PC-3 (cell line): ENCODE measurements at regions not wholly inside any gene's neighbourhood (a gene's known extent, or its start where the extent isn't known, plus 50 kb on each side); places are given as distances from the start of the nearest gene placed in this dataset.

Experiments
- ATAC-seq: fragments of 200-7000 bp; cut with Tn5 transposase; 2 replicates; pipeline ENCODE4 v1.9.1; 2020; ENCODE audit warnings: mild to moderate bottlenecking, moderate library complexity
- BruUV-seq: library from RNA; stranded (reverse); fragments of 400-500 nt; replicated peaks from 2 replicates; lab custom pipeline; 2021; lab: Mats Ljungman, UMichigan
- CTCF ChIA-PET: fragments of 300-600 bp; sonication (Branson Sonifier 250); formaldehyde crosslinking; loops from one replicate; lab custom pipeline; 2022; ENCODE audit warnings: antibody characterized with exemption; lab: Charles Lee
- POLR2A ChIA-PET: fragments of 300-600 bp; sonication (Branson Sonifier 250); formaldehyde crosslinking; loops from one replicate; lab custom pipeline; 2022; ENCODE audit warnings: antibody characterized with exemption; ENCODE audit not compliant: unreplicated experiment; lab: Charles Lee
- DNase-seq: peaks from one replicate; pipeline ENCODE4 v3.0.0-alpha.2; 2015
- H2AFZ ChIP-seq: fragments of 300-600 bp; sonication (generic); 2 replicates; pipeline ENCODE4 v1.6.0; 2016; ENCODE audit warnings: antibody characterized with exemption, low read length
- H3F3A ChIP-seq: fragments of 300-600 bp; sonication (generic); one replicate; pipeline ENCODE4 v1.6.0; 2017; ENCODE audit warnings: antibody characterized with exemption, low read length, control low read depth, mild to moderate bottlenecking; ENCODE audit not compliant: unreplicated experiment
- H3K27ac ChIP-seq: fragments of 300-600 bp; sonication (generic); 2 replicates; pipeline ENCODE4 v1.5.1; 2016; ENCODE audit warnings: mild to moderate bottlenecking, low read length
- H3K27me3 ChIP-seq: fragments of 300-600 bp; sonication (generic); 2 replicates; pipeline ENCODE4 v1.6.1; 2016; ENCODE audit warnings: low read length, mixed read lengths
- H3K36me3 ChIP-seq: fragments of 300-600 bp; sonication (generic); 2 replicates; pipeline ENCODE4 v1.6.1; 2016; ENCODE audit warnings: low read depth, mixed run types, low read length, mixed read lengths
- H3K4me1 ChIP-seq: fragments of 300-600 bp; sonication (generic); 2 replicates; pipeline ENCODE4 v1.5.1; 2016; ENCODE audit warnings: low read length; ENCODE audit not compliant: insufficient read depth
- H3K4me2 ChIP-seq: fragments of 300-600 bp; sonication (generic); 2 replicates; pipeline ENCODE4 v1.6.0; 2016; ENCODE audit warnings: low read length
- H3K4me3 ChIP-seq: fragments of 300-600 bp; sonication (generic); 2 replicates; pipeline ENCODE4 v1.5.1; 2016; ENCODE audit warnings: mild to moderate bottlenecking, low read length, mixed read lengths
- H3K79me2 ChIP-seq: fragments of 300-600 bp; sonication (generic); 2 replicates; pipeline ENCODE4 v1.6.1; 2017; ENCODE audit warnings: low read length, mixed read lengths
- H3K9ac ChIP-seq: fragments of 300-600 bp; sonication (generic); 2 replicates; pipeline ENCODE4 v1.6.0; 2016; ENCODE audit warnings: mild to moderate bottlenecking, low read length
- H3K9me2 ChIP-seq: fragments of 300-600 bp; sonication (generic); replicated peaks from 2 replicates; pipeline ENCODE4 v1.6.1; 2016; ENCODE audit warnings: mixed run types, low read length, mixed read lengths
- H3K9me3 ChIP-seq: fragments of 300-600 bp; sonication (generic); 2 replicates; pipeline ENCODE4 v1.6.1; 2016; ENCODE audit warnings: low read length, mixed read lengths
- H4K20me1 ChIP-seq: fragments of 300-600 bp; sonication (generic); 2 replicates; pipeline ENCODE4 v1.6.1; 2016; ENCODE audit warnings: low read length, mixed read lengths
- EZH2 ChIP-seq: fragments of 300-600 bp; sonication (generic); IDR thresholded peaks from one replicate; pipeline ENCODE4 v1.6.1; 2017; ENCODE audit warnings: antibody characterized with exemption, mild to moderate bottlenecking, low read length; ENCODE audit not compliant: unreplicated experiment
- EZH2phosphoT487 ChIP-seq: fragments of 300-600 bp; sonication (generic); IDR thresholded peaks from 2 replicates; pipeline ENCODE4 v1.6.1; 2018; ENCODE audit warnings: mild to moderate bottlenecking, antibody characterized with exemption, low read length, borderline replicate concordance
- intact Hi-C: fragments of 100-400 bp; cut with micrococcal nuclease; formaldehyde crosslinking; loops from 2 replicates; pipeline ENCODE4 v1.9.0; 2023
- TF ChIP-seq, protein P1 (sequence below): fragments of 300-600 bp; sonication (generic); conservative IDR thresholded peaks from 2 replicates; pipeline ENCODE4 v1.5.1; 2017; ENCODE audit warnings: antibody characterized with exemption, low read depth, mild to moderate bottlenecking, low read length

DNA sequence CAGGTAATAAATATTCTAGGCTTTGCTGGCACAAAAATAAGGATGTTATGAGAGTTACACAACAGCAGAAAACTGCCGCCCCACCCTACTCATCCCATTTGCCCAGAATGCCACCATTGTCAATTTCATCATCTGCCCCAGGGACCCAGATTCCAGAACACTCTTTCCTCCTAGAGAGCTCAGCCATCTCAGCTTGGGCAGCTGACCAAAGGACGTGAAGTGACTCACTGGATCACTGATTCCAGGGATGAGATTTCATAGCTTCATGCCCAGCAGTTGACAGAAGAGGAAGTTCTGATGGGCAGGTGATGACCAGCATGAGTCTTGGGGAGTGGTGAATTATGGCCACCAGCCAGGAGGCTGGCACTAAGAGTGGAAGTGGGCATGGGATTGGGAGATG is 450.3 kb downstream of the RMST start:
- H3K9me3 ChIP-seq, result no peaks in the 10 kb centered on the region
- no peaks in the 10 kb centered on the region for H3K79me2 ChIP-seq
- no peaks in the 10 kb centered on the region for H3K9me2 ChIP-seq
- BruUV-seq, result no TSS peak
- H3K4me2 ChIP-seq, result no peak overlapping the region
- H4K20me1 ChIP-seq, result no peaks in the 10 kb centered on the region
- POLR2A ChIA-PET, result no interaction called here
- H3K36me3 ChIP-seq, result no peaks in the 10 kb centered on the region
- H3K27ac ChIP-seq, result no peak overlapping the region
- no peaks in the 10 kb centered on the region for H3K27me3 ChIP-seq
- CTCF ChIA-PET, result no interaction called here
- intact Hi-C loops, result no loop called here
- H3F3A ChIP-seq, result no peaks in the 10 kb centered on the region
- no peaks in the 10 kb centered on the region for H3K4me1 ChIP-seq
- no peak for ATAC-seq
- DNase-seq, result peak; percentile 1
- H3K4me3 ChIP-seq, result no peak overlapping the region
- no peak for TF ChIP-seq EZH2
- TF ChIP-seq EZH2phosphoT487, result no peak
- TF ChIP-seq, protein P1, sequence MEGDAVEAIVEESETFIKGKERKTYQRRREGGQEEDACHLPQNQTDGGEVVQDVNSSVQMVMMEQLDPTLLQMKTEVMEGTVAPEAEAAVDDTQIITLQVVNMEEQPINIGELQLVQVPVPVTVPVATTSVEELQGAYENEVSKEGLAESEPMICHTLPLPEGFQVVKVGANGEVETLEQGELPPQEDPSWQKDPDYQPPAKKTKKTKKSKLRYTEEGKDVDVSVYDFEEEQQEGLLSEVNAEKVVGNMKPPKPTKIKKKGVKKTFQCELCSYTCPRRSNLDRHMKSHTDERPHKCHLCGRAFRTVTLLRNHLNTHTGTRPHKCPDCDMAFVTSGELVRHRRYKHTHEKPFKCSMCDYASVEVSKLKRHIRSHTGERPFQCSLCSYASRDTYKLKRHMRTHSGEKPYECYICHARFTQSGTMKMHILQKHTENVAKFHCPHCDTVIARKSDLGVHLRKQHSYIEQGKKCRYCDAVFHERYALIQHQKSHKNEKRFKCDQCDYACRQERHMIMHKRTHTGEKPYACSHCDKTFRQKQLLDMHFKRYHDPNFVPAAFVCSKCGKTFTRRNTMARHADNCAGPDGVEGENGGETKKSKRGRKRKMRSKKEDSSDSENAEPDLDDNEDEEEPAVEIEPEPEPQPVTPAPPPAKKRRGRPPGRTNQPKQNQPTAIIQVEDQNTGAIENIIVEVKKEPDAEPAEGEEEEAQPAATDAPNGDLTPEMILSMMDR, result no peak
- H3K9ac ChIP-seq, result no peak overlapping the region
- no peak overlapping the region for H2AFZ ChIP-seq

DNA sequence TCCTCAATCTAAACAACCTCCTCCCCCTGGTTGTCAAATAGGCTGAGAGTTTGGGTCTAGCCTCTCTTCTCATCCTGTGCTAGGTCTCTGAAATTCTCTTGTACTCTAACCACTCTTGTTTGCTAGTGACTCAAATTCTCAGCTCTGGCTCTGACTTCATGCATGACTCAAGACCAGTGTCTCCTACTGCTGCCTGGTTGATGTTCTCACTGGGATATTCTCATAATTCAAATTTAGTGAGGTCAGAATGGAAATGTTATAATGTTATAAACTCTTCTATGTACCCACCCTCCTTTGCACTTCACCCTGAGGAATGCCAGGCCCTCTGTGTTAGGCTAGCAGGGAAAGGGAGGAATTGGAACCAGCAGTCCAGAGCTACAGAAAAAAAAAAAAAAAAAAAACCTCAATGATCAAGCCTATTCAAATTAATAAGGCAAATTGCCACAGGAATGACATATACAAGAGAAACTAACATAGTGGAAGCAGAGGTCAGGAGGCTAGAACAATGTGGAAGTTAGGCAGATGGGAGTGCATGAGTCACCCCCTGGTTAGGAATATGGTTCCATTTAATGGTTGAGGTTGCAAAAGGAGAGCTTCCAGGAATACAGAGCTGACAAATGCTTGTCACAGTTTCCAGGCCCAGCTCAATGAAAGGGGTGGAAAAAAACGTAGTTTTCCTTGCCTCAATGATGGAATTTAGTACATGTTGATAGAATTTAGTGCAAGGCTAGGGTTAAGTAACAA is 459.5 kb downstream of the RMST start:
- Histone ChIP-seq H3K9me2 (no peaks in the 10 kb centered on the region), H3F3A (no peaks in the 10 kb centered on the region), H3K36me3 (no peaks in the 10 kb centered on the region), H3K27ac (no peak overlapping the region), H3K27me3 (no peaks in the 10 kb centered on the region; the same call in 1 of the 2 replicates), H3K4me2 (no peak overlapping the region), H3K4me1 (no peaks in the 10 kb centered on the region), H3K4me3 (no peak overlapping the region), H3K79me2 (no peaks in the 10 kb centered on the region), H3K9me3 (no peaks in the 10 kb centered on the region), H3K9ac (no peak overlapping the region), H4K20me1 (no peaks in the 10 kb centered on the region; the same call in 1 of the 2 replicates), H2AFZ (no peak overlapping the region)
- BruUV-seq, result no TSS peak
- intact Hi-C loops, result no loop called here
- TF ChIP-seq EZH2phosphoT487 (no peak), EZH2 (no peak)
- TF ChIP-seq, protein P1, result no peak
- no peak for DNase-seq
- ChIA-PET CTCF (no interaction called here), POLR2A (no interaction called here)
- ATAC-seq, result no peak

DNA sequence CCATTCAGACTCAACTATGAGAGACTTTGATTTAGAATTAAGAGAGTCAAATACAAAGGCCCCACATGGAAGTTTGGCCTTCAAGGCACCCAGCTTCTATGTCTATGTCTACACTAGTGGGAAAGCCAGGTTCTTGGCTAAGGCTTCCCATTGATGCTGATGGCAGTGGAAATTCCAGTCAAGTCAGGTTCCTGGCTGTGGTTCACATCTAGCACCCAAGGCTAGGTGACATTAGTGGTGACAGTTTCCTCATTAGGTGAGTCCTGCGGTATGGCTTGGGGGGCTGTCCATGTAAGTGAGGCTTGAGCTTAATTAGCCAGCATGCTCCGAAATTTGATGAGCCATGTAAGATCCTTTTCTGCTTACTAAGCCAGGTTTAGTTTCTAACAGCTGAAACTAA is 460.9 kb downstream of the RMST start:
- Histone ChIP-seq H3K79me2 (no peaks in the 10 kb centered on the region), H3K9ac (no peak overlapping the region), H3K4me1 (no peaks in the 10 kb centered on the region), H3K27ac (no peak overlapping the region), H3K4me3 (no peak overlapping the region), H3K9me2 (no peaks in the 10 kb centered on the region), H3K27me3 (no peaks in the 10 kb centered on the region; the same call in 1 of the 2 replicates), H3K4me2 (no peak overlapping the region), H2AFZ (no peak overlapping the region), H3K9me3 (no peaks in the 10 kb centered on the region), H3K36me3 (no peaks in the 10 kb centered on the region), H3F3A (no peaks in the 10 kb centered on the region), H4K20me1 (no peaks in the 10 kb centered on the region; the same call in 1 of the 2 replicates)
- ChIA-PET CTCF (no interaction called here), POLR2A (no interaction called here)
- BruUV-seq, result no TSS peak
- ATAC-seq, result no peak
- intact Hi-C loops, result no loop called here
- TF ChIP-seq, protein P1, result no peak
- TF ChIP-seq EZH2 (no peak), EZH2phosphoT487 (no peak)
- DNase-seq, result no peak
